GM12878 (cell line): ENCODE measurements at regions not wholly inside any gene's neighbourhood (a gene's known extent, or its start where the extent isn't known, plus 50 kb on each side); places are given as distances from the start of the nearest gene placed in this dataset.

Source experiments
- KDM1A ChIP-seq: fragments of 200-600 bp; sonication (generic); IDR thresholded peaks from 2 replicates; pipeline ENCODE4 v1.6.1; 2016; ENCODE audit warnings: borderline replicate concordance
- SPI1 ChIP-seq: IDR thresholded peaks from 2 replicates; pipeline ENCODE4 v1.6.1; 2011; ENCODE audit warnings: low read depth, mild to moderate bottlenecking, low read length, moderate library complexity, borderline replicate concordance; ENCODE audit not compliant: insufficient read depth
- TCF7 ChIP-seq: IDR thresholded peaks from 2 replicates; pipeline ENCODE4 v1.6.1; 2014; ENCODE audit warnings: antibody characterized with exemption, borderline replicate concordance
- TF ChIP-seq, protein P1 (sequence below): IDR thresholded peaks from 2 replicates; pipeline ENCODE4 v1.6.1; 2012; ENCODE audit warnings: low read depth, low read length, improper control_type of control experiment

DNA sequence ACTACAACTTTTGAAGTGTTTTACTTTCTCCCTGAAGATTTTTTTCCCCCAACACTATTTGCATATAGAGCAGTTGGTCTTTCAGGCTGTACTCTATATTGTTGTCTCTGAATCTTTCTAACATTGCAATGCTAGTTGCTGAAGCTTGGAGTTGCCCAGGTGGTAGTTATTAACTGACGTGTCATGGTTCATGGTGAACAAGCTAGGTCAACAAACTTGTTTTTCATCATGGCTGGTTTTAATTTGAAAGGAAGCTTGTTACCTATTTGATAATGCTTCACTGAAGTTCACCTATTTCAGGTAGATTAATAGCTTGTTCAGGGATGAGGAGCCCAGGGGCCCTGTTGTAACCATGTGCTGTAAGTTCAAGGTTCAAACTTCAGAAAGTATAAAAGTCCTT is 158.8 kb upstream of the ZEB2 start:
- no peak for TF ChIP-seq TCF7
- TF ChIP-seq KDM1A: no peak
- TF ChIP-seq SPI1: no peak
- TF ChIP-seq, protein P1, sequence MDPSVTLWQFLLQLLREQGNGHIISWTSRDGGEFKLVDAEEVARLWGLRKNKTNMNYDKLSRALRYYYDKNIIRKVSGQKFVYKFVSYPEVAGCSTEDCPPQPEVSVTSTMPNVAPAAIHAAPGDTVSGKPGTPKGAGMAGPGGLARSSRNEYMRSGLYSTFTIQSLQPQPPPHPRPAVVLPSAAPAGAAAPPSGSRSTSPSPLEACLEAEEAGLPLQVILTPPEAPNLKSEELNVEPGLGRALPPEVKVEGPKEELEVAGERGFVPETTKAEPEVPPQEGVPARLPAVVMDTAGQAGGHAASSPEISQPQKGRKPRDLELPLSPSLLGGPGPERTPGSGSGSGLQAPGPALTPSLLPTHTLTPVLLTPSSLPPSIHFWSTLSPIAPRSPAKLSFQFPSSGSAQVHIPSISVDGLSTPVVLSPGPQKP: no peak
